Fibroblast of peridontal ligament (primary cell): ENCODE measurements at regions not wholly inside any gene's neighbourhood (a gene's known extent, or its start where the extent isn't known, plus 50 kb on each side); places are given as distances from the start of the nearest gene placed in this dataset.
"Not testable (repeated sequence)": the region's sequence is repeated elsewhere in the genome, so short reads cannot be mapped to it uniquely, and the experiment has no call there.

Source experiments
- DNase-seq: peaks from one replicate; pipeline ENCODE4 v3.0.0-alpha.2; 2010; ENCODE audit errors: extremely low read depth

DNA sequence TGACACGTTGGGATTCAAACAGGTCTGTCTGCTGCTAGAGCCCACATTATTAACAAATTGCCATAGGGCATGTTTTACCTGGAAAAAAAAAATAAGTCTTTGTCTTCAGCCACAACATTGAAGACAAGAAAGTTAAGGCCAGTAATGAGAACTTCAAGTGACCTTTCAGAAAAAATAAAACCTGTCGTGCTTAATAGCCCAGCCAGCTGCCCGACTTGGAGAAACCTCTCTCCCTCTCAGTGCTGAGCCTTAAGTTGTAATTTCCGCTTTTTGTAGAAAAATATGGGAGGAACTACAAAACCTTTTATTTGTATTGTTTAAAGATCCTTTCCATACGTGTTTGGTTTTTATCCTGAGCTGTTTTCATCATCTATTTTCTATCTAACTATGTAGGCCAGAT, 454.3 kb upstream of the SLITRK6 start:
- DNase-seq: not testable (repeated sequence)

- not testable (repeated sequence) for DNase-seq
These were observed 456.6 kb upstream of the SLITRK6 start for GRCh38 chr13:86255820-86256219.

- DNase-seq: no peak
These were observed 470.3 kb upstream of the SLITRK6 start for GRCh38 chr13:86269511-86269910.

DNA sequence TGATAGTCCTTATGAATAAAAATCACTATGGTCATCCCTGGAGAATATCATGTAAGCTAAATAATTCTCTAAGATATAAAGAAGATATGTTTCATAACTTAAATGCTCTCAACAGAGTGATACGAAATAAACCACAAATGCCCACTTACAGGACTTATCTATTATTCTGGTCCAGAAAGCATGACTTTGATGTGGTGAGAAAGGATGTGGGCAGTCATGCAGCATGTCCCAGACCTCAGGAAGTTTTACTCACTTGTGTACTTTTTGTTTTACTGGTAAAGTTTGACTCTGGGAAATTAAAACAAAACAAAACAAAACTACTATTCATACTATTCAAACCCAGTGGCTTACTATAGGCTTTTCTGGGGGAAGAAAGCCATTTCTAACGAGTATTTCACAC, 483.2 kb upstream of the SLITRK6 start:
- no peak for DNase-seq

DNA sequence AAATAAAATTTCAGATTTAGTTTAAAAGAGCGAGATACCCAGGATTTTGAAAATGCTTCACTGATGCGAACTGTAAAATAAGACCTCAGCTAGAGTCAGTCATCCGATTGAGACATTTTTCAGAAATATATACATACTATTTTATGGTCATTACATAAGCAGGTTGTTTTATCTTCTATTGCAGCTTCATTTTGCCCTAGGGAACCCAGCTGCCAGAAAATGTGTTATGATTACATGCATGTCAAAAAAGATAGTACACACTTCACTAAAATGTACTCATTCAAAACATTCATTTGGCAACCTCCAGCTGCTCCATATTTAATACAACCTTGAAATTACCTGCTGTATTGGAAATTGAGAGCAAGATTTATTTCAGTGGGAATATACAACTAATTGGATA, 483.8 kb upstream of the SLITRK6 start:
- no peak for DNase-seq

- DNase-seq: no peak
These were observed 499.5 kb upstream of the SLITRK6 start for GRCh38 chr13:86298725-86299124.

DNA sequence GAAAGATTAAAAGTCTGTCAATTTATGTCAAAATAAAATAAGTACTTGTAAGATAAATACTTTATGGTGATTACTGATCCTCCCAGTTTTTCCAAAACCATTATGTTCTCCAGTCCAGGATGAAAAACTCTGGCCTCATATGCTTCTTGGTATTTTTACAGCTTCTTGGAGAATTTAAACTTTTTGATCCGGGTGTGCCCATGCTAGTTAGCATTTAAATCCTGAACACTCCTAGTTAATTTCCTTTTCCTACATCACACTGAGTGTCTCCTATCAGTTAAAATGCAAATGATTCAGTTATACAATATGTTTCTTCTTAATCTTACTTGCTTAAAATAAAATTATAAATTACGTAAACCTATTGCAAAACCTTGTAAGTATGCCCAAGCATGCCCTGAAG, 499.9 kb upstream of the SLITRK6 start:
- no peak for DNase-seq

- DNase-seq: no peak
These were observed 510.7 kb upstream of the SLITRK6 start for GRCh38 chr13:86309881-86310280.

- DNase-seq: no peak
These were observed 514.2 kb upstream of the SLITRK6 start for GRCh38 chr13:86313421-86313820.

DNA sequence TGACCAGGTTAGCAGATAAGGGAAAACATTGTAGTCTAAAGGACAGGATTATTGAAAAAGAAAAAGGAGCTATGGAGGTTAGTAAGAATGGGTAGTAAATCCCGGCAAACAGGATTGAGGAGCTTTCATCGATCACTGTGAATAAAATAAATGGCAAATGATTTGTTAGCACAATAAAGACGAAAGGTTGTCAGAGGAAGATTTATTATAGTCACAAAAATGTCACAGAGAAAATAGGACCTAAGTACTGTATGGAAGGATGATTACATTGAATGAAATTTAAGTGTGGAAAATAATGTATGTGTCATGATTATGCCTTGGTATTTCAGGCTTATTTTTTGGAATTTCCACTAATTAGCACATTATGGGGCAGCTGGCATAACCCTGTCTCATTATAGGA, 519.2 kb upstream of the SLITRK6 start:
- DNase-seq: no peak

GRCh38 chr13:86324191-86324590, 525.0 kb upstream of the SLITRK6 start:
- no peak for DNase-seq

DNA sequence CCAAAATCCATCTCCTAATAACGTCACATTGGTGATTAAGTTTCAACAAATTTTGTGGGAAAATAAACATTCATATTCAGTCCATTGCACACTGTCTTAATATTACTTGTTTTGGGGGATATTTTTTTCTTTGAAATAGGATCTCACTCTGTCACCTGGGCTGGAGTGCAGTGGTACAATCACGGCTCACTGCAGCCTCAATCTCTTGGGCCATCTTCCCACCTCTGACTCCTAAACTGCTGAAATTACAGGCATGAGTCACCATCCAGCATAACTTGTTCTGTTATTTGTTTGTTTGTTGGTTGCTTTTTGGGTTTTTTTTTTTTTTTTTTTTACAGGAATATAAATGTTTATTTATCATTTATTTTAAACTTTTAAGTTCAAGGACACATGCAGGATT, 556.1 kb upstream of the SLITRK6 start:
- DNase-seq: no peak

GRCh38 chr13:86357106-86357505, 557.9 kb upstream of the SLITRK6 start:
- DNase-seq: no peak

- not testable (repeated sequence) for DNase-seq
These were observed 564.5 kb upstream of the SLITRK6 start for GRCh38 chr13:86363749-86364148.

DNA sequence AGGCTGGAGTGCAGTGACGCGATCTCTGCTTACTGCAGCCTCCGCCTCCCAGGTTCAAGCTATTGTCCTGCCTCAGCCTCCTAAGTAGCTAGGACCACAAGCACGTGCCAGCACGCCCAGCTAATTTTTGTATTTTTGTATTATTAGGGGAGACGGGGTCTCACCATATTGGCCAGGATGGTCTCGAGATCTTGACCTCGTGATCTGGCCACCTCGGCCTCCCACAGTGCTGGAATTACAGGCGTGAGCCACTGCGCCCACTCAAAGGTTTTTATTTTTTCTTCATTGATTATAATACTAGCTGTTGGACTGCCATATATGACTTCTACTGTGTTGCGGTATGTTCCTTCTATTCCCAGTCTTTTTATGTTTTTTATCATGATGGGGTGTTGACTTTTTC, 569.7 kb upstream of the SLITRK6 start:
- no peak for DNase-seq

DNA sequence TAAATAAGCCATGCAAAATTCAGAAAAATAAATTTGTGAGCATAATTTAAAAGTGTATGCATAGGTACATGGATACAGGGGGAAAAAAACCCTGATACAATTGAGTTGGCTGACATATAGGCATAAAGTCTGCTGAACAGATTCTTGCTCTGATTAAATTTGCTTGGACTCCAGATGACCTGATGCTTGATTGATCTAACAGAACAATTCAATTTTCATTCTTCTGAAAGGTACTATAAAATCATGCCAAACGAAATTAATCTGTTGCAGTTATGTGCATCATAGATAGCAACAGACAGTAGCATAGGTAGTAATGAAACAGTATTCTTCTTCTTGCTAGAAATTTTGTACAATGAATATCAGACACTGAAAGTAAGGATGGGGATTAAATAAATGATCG, 578.2 kb upstream of the SLITRK6 start:
- DNase-seq: no peak

DNA sequence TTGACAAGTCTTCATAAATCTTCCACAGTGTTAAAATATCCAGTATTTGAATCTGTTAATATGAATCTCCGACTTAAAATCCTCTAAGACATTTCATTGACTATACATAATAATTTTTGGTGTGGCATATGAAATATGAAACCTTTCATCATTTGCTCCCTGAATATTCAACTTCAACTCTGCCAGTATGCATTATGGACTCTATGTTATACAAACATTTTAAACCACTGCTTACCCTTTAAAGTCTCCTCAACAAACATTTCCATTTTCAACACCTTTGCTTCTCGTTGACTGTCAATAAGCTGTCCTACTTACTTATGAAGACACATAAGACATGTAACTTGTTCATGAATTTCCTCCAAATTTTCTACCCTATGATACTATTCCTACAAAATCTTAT, 579.4 kb upstream of the SLITRK6 start:
- DNase-seq: no peak

GRCh38 chr13:86383151-86383550, 583.9 kb upstream of the SLITRK6 start:
- no peak for DNase-seq

- DNase-seq: no peak
These were observed 584.3 kb upstream of the SLITRK6 start for GRCh38 chr13:86383561-86383960.

DNA sequence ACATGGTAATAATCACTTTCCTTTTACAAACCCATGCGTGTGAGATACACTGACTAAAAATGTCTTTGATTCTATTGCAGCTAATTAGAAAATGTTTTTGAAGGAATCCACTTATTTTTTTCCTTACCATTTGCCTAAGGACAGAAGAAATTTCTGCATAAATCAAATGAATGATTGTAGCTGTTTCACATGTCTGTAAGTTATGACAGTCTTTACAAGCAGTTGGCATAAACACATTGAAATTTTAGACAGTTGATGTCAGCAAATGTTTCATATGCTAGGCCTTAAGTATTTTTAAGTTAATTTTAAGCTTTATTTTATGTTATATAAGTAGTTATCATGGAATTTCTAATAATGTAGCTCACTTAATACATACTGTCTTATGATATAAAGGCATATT, 598.4 kb upstream of the SLITRK6 start:
- no peak for DNase-seq

DNA sequence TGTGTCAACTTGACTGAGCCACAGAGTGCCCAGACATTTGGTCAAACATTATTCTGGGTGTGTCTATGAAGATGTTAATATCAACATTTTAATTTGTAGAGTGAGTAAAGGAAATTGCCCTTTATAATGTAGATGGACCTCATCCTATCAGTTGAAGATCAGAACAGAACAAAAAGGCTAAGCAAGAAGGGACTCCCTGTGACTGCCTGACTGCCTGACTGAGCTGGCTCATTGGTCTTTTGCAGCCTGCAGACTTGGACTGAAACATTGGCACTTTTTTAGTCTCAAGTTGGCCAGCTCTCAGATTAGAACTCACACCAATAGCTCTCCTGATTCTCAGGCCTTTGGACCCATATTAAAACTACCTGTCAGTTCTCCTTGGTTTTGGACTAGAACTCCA, 600.4 kb upstream of the SLITRK6 start:
- DNase-seq: no peak

DNA sequence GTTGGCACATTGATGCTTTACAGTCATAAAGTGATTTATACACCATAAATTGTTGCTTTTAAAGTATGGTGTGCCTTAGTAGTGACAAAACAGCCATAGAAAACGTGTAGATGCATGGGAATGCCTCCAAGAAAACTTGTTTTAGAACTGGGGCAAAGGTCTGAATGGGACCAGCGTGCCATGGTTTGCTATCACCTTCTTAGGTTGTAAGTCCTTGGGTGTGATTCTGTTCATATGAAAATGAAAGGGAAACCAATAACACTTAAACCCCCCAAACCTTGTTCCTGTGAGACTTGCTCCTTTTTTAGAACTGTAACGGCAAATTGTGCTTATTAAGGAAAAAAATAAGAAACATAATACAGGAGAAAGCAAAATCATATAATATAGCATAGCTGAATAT, 603.3 kb upstream of the SLITRK6 start:
- no peak for DNase-seq

GRCh38 chr13:86403181-86403580, 604.0 kb upstream of the SLITRK6 start:
- no peak for DNase-seq

- no peak for DNase-seq
These were observed 610.4 kb upstream of the SLITRK6 start for GRCh38 chr13:86409466-86410241.
